ENCODE measurements at regions not wholly inside any gene's neighbourhood (a gene's known extent, or its start where the extent isn't known, plus 50 kb on each side); places are given as distances from the start of the nearest gene placed in this dataset.

GRCh38 chr13:70612881-70613280 lies 504.6 kb upstream of the KLHL1 start:
- Mint-ChIP-seq H3K36me3 (ENCODE audit: low read depth) (no peaks in the 10 kb centered on the region), H3K4me1 (ENCODE audit: low read depth) (no peaks in the 10 kb centered on the region), H3K9me3 (peaks cover 1% of the 10 kb centered on the region), H3K27ac (no peak overlapping the region), H3K4me3 (no peak overlapping the region), H3K27me3 (no peaks in the 10 kb centered on the region)
- DNase-seq, result no peak

- H3K36me3 Mint-ChIP-seq (ENCODE audit: low read depth), result no peaks in the 10 kb centered on the region
- no peaks in the 10 kb centered on the region for H3K27me3 Mint-ChIP-seq
- no peak for DNase-seq
- H3K9me3 Mint-ChIP-seq, result peaks cover 9% of the 10 kb centered on the region
- no peaks in the 10 kb centered on the region for H3K4me1 Mint-ChIP-seq (ENCODE audit: low read depth)
- no peak overlapping the region for H3K27ac Mint-ChIP-seq
- H3K4me3 Mint-ChIP-seq, result no peak overlapping the region
These were observed 496.2 kb upstream of the KLHL1 start for GRCh38 chr13:70604448-70604847.

GRCh38 chr13:70593716-70594115 lies 485.5 kb upstream of the KLHL1 start:
- no peak overlapping the region for H3K4me3 Mint-ChIP-seq
- DNase-seq, result no peak
- H3K27ac Mint-ChIP-seq, result no peak overlapping the region
- H3K27me3 Mint-ChIP-seq, result no peaks in the 10 kb centered on the region
- H3K9me3 Mint-ChIP-seq, result peaks cover 4% of the 10 kb centered on the region
- no peaks in the 10 kb centered on the region for H3K36me3 Mint-ChIP-seq (ENCODE audit: low read depth)
- H3K4me1 Mint-ChIP-seq (ENCODE audit: low read depth), result no peaks in the 10 kb centered on the region

- Mint-ChIP-seq H3K9me3 (peaks cover 7% of the 10 kb centered on the region), H3K27ac (no peak overlapping the region), H3K4me3 (no peak overlapping the region), H3K36me3 (ENCODE audit: low read depth) (no peaks in the 10 kb centered on the region), H3K27me3 (no peaks in the 10 kb centered on the region), H3K4me1 (ENCODE audit: low read depth) (no peaks in the 10 kb centered on the region)
- no peak for DNase-seq
These were observed 476.9 kb upstream of the KLHL1 start for GRCh38 chr13:70585109-70585508.

GRCh38 chr13:70580825-70581224 lies 472.6 kb upstream of the KLHL1 start:
- Mint-ChIP-seq H3K27ac (no peak overlapping the region), H3K9me3 (no peaks in the 10 kb centered on the region), H3K36me3 (ENCODE audit: low read depth) (no peaks in the 10 kb centered on the region), H3K4me3 (no peak overlapping the region), H3K27me3 (no peaks in the 10 kb centered on the region), H3K4me1 (ENCODE audit: low read depth) (no peaks in the 10 kb centered on the region)
- no peak for DNase-seq

- Mint-ChIP-seq H3K4me1 (ENCODE audit: low read depth) (no peaks in the 10 kb centered on the region), H3K27ac (no peak overlapping the region), H3K36me3 (ENCODE audit: low read depth) (no peaks in the 10 kb centered on the region), H3K4me3 (no peak overlapping the region), H3K9me3 (no peaks in the 10 kb centered on the region), H3K27me3 (no peaks in the 10 kb centered on the region)
- no peak for DNase-seq
These were observed 471.7 kb upstream of the KLHL1 start for GRCh38 chr13:70579941-70580340.

- Mint-ChIP-seq H3K36me3 (ENCODE audit: low read depth) (no peaks in the 10 kb centered on the region), H3K4me3 (no peak overlapping the region), H3K9me3 (no peaks in the 10 kb centered on the region), H3K4me1 (ENCODE audit: low read depth) (no peaks in the 10 kb centered on the region), H3K27ac (no peak overlapping the region), H3K27me3 (no peaks in the 10 kb centered on the region)
- DNase-seq, result no peak
These were observed 463.0 kb upstream of the KLHL1 start for GRCh38 chr13:70571221-70571620.

GRCh38 chr13:70568571-70568970 lies 460.3 kb upstream of the KLHL1 start:
- H3K27ac Mint-ChIP-seq, result no peak overlapping the region
- no peaks in the 10 kb centered on the region for H3K4me1 Mint-ChIP-seq (ENCODE audit: low read depth)
- H3K27me3 Mint-ChIP-seq, result no peaks in the 10 kb centered on the region
- no peak for DNase-seq
- no peaks in the 10 kb centered on the region for H3K36me3 Mint-ChIP-seq (ENCODE audit: low read depth)
- no peaks in the 10 kb centered on the region for H3K9me3 Mint-ChIP-seq
- no peak overlapping the region for H3K4me3 Mint-ChIP-seq

- H3K9me3 Mint-ChIP-seq, result peaks cover 8% of the 10 kb centered on the region
- H3K36me3 Mint-ChIP-seq (ENCODE audit: low read depth), result no peaks in the 10 kb centered on the region
- no peaks in the 10 kb centered on the region for H3K27me3 Mint-ChIP-seq
- H3K27ac Mint-ChIP-seq, result no peak overlapping the region
- no peak overlapping the region for H3K4me3 Mint-ChIP-seq
- no peaks in the 10 kb centered on the region for H3K4me1 Mint-ChIP-seq (ENCODE audit: low read depth)
- no peak for DNase-seq
These were observed 436.5 kb upstream of the KLHL1 start for GRCh38 chr13:70544706-70545105.

- Mint-ChIP-seq H3K36me3 (ENCODE audit: low read depth) (no peaks in the 10 kb centered on the region), H3K4me1 (ENCODE audit: low read depth) (no peaks in the 10 kb centered on the region), H3K27me3 (no peaks in the 10 kb centered on the region), H3K4me3 (no peak overlapping the region), H3K9me3 (peaks cover 2% of the 10 kb centered on the region), H3K27ac (no peak overlapping the region)
- no peak for DNase-seq
These were observed 433.2 kb upstream of the KLHL1 start for GRCh38 chr13:70541451-70541850.

- no peak for DNase-seq
- H3K9me3 Mint-ChIP-seq, result no peaks in the 10 kb centered on the region
- no peaks in the 10 kb centered on the region for H3K36me3 Mint-ChIP-seq (ENCODE audit: low read depth)
- H3K4me3 Mint-ChIP-seq, result no peak overlapping the region
- no peaks in the 10 kb centered on the region for H3K27me3 Mint-ChIP-seq
- no peaks in the 10 kb centered on the region for H3K4me1 Mint-ChIP-seq (ENCODE audit: low read depth)
- no peak overlapping the region for H3K27ac Mint-ChIP-seq
These were observed 426.2 kb upstream of the KLHL1 start for GRCh38 chr13:70534466-70534865.

GRCh38 chr13:70529652-70530051 lies 421.4 kb upstream of the KLHL1 start:
- H3K4me3 Mint-ChIP-seq, result no peak overlapping the region
- H3K9me3 Mint-ChIP-seq, result no peaks in the 10 kb centered on the region
- H3K4me1 Mint-ChIP-seq (ENCODE audit: low read depth), result no peaks in the 10 kb centered on the region
- H3K27me3 Mint-ChIP-seq, result no peaks in the 10 kb centered on the region
- H3K36me3 Mint-ChIP-seq (ENCODE audit: low read depth), result no peaks in the 10 kb centered on the region
- no peak overlapping the region for H3K27ac Mint-ChIP-seq
- DNase-seq, result no peak

GRCh38 chr13:70527599-70527998 lies 419.3 kb upstream of the KLHL1 start:
- Mint-ChIP-seq H3K4me1 (ENCODE audit: low read depth) (no peaks in the 10 kb centered on the region), H3K27ac (no peak overlapping the region), H3K27me3 (no peaks in the 10 kb centered on the region), H3K36me3 (ENCODE audit: low read depth) (no peaks in the 10 kb centered on the region), H3K9me3 (no peaks in the 10 kb centered on the region), H3K4me3 (no peak overlapping the region)
- DNase-seq, result no peak

- DNase-seq, result no peak
- Mint-ChIP-seq H3K27me3 (no peaks in the 10 kb centered on the region), H3K4me3 (no peak overlapping the region), H3K4me1 (ENCODE audit: low read depth) (no peaks in the 10 kb centered on the region), H3K27ac (no peak overlapping the region), H3K36me3 (ENCODE audit: low read depth) (no peaks in the 10 kb centered on the region), H3K9me3 (no peaks in the 10 kb centered on the region)
These were observed 415.4 kb upstream of the KLHL1 start for GRCh38 chr13:70523622-70524021.

GRCh38 chr13:70520275-70521036 lies 412.2 kb upstream of the KLHL1 start:
- no peaks in the 10 kb centered on the region for H3K36me3 Mint-ChIP-seq (ENCODE audit: low read depth)
- no peaks in the 10 kb centered on the region for H3K27me3 Mint-ChIP-seq
- H3K27ac Mint-ChIP-seq, result no peak overlapping the region
- H3K4me1 Mint-ChIP-seq (ENCODE audit: low read depth), result no peaks in the 10 kb centered on the region
- H3K9me3 Mint-ChIP-seq, result peaks cover 2% of the 10 kb centered on the region
- H3K4me3 Mint-ChIP-seq, result no peak overlapping the region
- DNase-seq, result no peak

- no peak overlapping the region for H3K27ac Mint-ChIP-seq
- H3K4me3 Mint-ChIP-seq, result no peak overlapping the region
- H3K27me3 Mint-ChIP-seq, result no peaks in the 10 kb centered on the region
- no peak for DNase-seq
- no peaks in the 10 kb centered on the region for H3K4me1 Mint-ChIP-seq (ENCODE audit: low read depth)
- H3K9me3 Mint-ChIP-seq, result peaks cover 2% of the 10 kb centered on the region
- no peaks in the 10 kb centered on the region for H3K36me3 Mint-ChIP-seq (ENCODE audit: low read depth)
These were observed 409.8 kb upstream of the KLHL1 start for GRCh38 chr13:70518081-70518480.
